Endothelial cell of umbilical vein (primary cell): ENCODE measurements at regions not wholly inside any gene's neighbourhood (a gene's known extent, or its start where the extent isn't known, plus 50 kb on each side); places are given as distances from the start of the nearest gene placed in this dataset.

Source experiments
- BruUV-seq: library from RNA; stranded (reverse); fragments of 400-500 nt; replicated peaks from 2 replicates; lab custom pipeline; 2021; lab: Mats Ljungman, UMichigan
- CTCF ChIA-PET: fragments of 300-600, 350-600 bp; sonication (Branson Sonifier 250); formaldehyde crosslinking; loops from one replicate; lab custom pipeline; 2021; ENCODE audit warnings: antibody characterized with exemption, inconsistent platforms; lab: Charles Lee
- POLR2A ChIA-PET: fragments of 300-600, 350-600 bp; sonication (Branson Sonifier 250); formaldehyde crosslinking; loops from one replicate; lab custom pipeline; 2021; ENCODE audit warnings: antibody characterized with exemption, inconsistent platforms; lab: Charles Lee
- DNase-seq: peaks from one replicate; pipeline ENCODE4 v3.0.0-alpha.2; 2011; ENCODE audit warnings: low read depth, low spot score
- FAIRE-seq: peaks from 2 replicates; lab custom pipeline; 2011; peaks lifted over from hg19 to GRCh38; lab: Jason Lieb, UNC
- H2AFZ ChIP-seq: 2 replicates; pipeline ENCODE4 v1.6.0; 2012; ENCODE audit warnings: low read depth, low read length, control low read depth, inconsistent platforms
- H3K27ac ChIP-seq: 2 replicates; pipeline ENCODE4 v1.5.1; 2011; ENCODE audit warnings: low read depth, mild to moderate bottlenecking, control low read depth, low read length, moderate library complexity; ENCODE audit not compliant: insufficient read depth
- H3K27me3 ChIP-seq, 2 experiments: 2 replicates each; pipeline versions ENCODE4 v1.6.0 to v1.6.1; 2011; ENCODE audit warnings: low read length in 2 of 2, mixed read lengths in 1 of 2; ENCODE audit not compliant: control insufficient read depth in 2 of 2, insufficient read depth in 2 of 2
- H3K36me3 ChIP-seq, 2 experiments: 2 replicates in 1 of 2; 3 replicates in 1 of 2; pipeline ENCODE4 v1.5.1; 2011; ENCODE audit warnings: low read length in 2 of 2, mild to moderate bottlenecking in 1 of 2, moderate library complexity in 1 of 2; ENCODE audit not compliant: control insufficient read depth in 2 of 2, insufficient read depth in 2 of 2; ENCODE audit errors: extremely low read depth in 1 of 2
- H3K4me1 ChIP-seq: 3 replicates; pipeline ENCODE4 v1.5.1; 2011; ENCODE audit warnings: mild to moderate bottlenecking, low read length; ENCODE audit not compliant: control insufficient read depth, insufficient read depth; ENCODE audit errors: extremely low read depth
- H3K4me2 ChIP-seq: 2 replicates; pipeline ENCODE4 v1.6.1; 2011; ENCODE audit warnings: low read length, control low read depth, mixed read lengths; ENCODE audit not compliant: insufficient read depth
- H3K4me3 ChIP-seq, 3 experiments: fragments of 200-600 bp in 1 of 3; sonication (generic), shearing (Covaris generic) in 1 of 3; replicated peaks in 1 of 3; 2 replicates each; pipeline ENCODE4 v1.5.1; 2011 to 2016; ENCODE audit warnings: control low read depth in 3 of 3, low read length in 3 of 3, mild to moderate bottlenecking in 2 of 3, inconsistent platforms in 1 of 3, low read depth in 1 of 3, moderate library complexity in 1 of 3; ENCODE audit not compliant: insufficient read depth in 1 of 3
- H3K79me2 ChIP-seq: 2 replicates; pipeline ENCODE4 v1.6.0; 2012; ENCODE audit warnings: low read length, inconsistent platforms; ENCODE audit not compliant: control insufficient read depth, insufficient read depth
- H3K9ac ChIP-seq: replicated peaks from 2 replicates; pipeline ENCODE3; 2011; ENCODE audit warnings: low read length, control low read depth; ENCODE audit not compliant: insufficient read depth; ENCODE audit errors: extremely low read depth
- H3K9me1 ChIP-seq: replicated peaks from 3 replicates; pipeline ENCODE4 v1.6.0; 2011; ENCODE audit warnings: mild to moderate bottlenecking, low read length; ENCODE audit not compliant: control insufficient read depth, insufficient read depth; ENCODE audit errors: extremely low read depth
- H3K9me3 ChIP-seq: replicated peaks from 2 replicates; pipeline ENCODE4 v1.5.1; 2012; ENCODE audit warnings: low read length, inconsistent platforms; ENCODE audit not compliant: control insufficient read depth, insufficient read depth
- H4K20me1 ChIP-seq: replicated peaks from 2 replicates; pipeline ENCODE3; 2011; ENCODE audit warnings: mild to moderate bottlenecking, low read length; ENCODE audit not compliant: control insufficient read depth, insufficient read depth; ENCODE audit errors: extremely low read depth
- EZH2 ChIP-seq: IDR thresholded peaks from 2 replicates; pipeline ENCODE4 v1.6.1; 2012; ENCODE audit warnings: borderline replicate concordance, low read depth, mild to moderate bottlenecking, moderate library complexity, low read length, inconsistent platforms; ENCODE audit not compliant: severe bottlenecking
- FOS ChIP-seq: IDR thresholded peaks from 2 replicates; pipeline ENCODE4 v1.6.1; 2011; ENCODE audit warnings: mild to moderate bottlenecking, low read length, moderate library complexity, borderline replicate concordance; ENCODE audit not compliant: insufficient read depth
- GATA2 ChIP-seq: IDR thresholded peaks from 2 replicates; pipeline ENCODE4 v1.7.0; 2011; ENCODE audit warnings: low read depth, mild to moderate bottlenecking, moderate library complexity, mixed read lengths, low read length; ENCODE audit not compliant: insufficient read length, insufficient read depth
- JUN ChIP-seq: IDR thresholded peaks from 2 replicates; pipeline ENCODE4 v1.6.1; 2011; ENCODE audit warnings: borderline replicate concordance, low read depth; ENCODE audit not compliant: insufficient read length, insufficient read depth
- MYC ChIP-seq: IDR thresholded peaks from one replicate; pipeline ENCODE4 v1.6.1; 2011; ENCODE audit warnings: mild to moderate bottlenecking, low read depth, low read length
- POLR2A ChIP-seq: IDR thresholded peaks from 2 replicates; pipeline ENCODE4 v1.6.1; 2012; ENCODE audit warnings: low read depth, mild to moderate bottlenecking, control low read depth, low read length
- POLR2AphosphoS5 ChIP-seq: IDR thresholded peaks from 2 replicates; pipeline ENCODE4 v1.6.1; 2012; ENCODE audit warnings: low read depth, mild to moderate bottlenecking, control low read depth, low read length, moderate library complexity; ENCODE audit not compliant: insufficient read depth
- dilution Hi-C: fragments of 300-500 bp; cut with MboI; formaldehyde crosslinking; loops from one replicate; pipeline ENCODE4 v1.15.0; 2019; ENCODE audit warnings: low sequenced_read_pairs; ENCODE audit not compliant: extremely low pct_ligation_motif_present
- intact Hi-C: fragments of 100-400 bp; cut with micrococcal nuclease; formaldehyde crosslinking; loops from one replicate; pipeline ENCODE4 v1.10.0; 2022
- TF ChIP-seq, protein P1 (sequence below): IDR thresholded peaks from 2 replicates; pipeline ENCODE4 v1.6.1; 2011; ENCODE audit not compliant: insufficient read depth, insufficient read length
- TF ChIP-seq, protein P2 (sequence below), 2 donors: IDR thresholded peaks; 1 replicate in 1 of 2; 2 replicates in 1 of 2; pipeline ENCODE4 v1.5.1; 2011; ENCODE audit warnings: low read length in 2 of 2, mild to moderate bottlenecking in 2 of 2, moderate library complexity in 2 of 2, control low read depth in 1 of 2, inconsistent platforms in 1 of 2, low read depth in 1 of 2; ENCODE audit not compliant: insufficient read depth in 1 of 2; ENCODE audit errors: extremely low read depth in 1 of 2

DNA sequence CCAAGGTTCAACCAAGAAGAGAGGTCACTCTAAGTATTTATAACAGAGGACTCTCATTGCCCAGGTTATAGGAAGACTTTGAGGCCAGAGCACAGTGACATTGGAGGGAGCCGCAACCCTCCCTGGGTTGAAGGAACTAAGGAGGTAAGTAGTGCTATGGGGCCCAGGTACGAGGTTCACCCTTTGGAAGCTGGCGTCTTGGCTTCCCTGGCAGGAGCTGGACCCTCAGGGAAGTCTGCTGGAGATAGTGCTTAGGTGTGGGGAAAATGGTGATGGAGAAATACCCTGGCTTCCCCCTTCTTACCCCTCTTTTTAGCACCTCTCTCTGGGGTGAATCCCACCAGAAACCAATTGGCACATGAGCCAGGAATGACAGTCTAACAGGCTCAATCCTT lies 317.9 kb upstream of the ZNF32 start:
- intact Hi-C loops (no loop called here), dilution Hi-C loops (no loop called here)
- DNase-seq: no peak
- Histone ChIP-seq H3K27ac (no peak overlapping the region), H3K4me3 (no peak overlapping the region), H3K4me1 (peaks cover 6% of the 10 kb centered on the region), H4K20me1 (no peaks in the 10 kb centered on the region), H3K36me3 (no peaks in the 10 kb centered on the region), H3K27me3 (no peaks in the 10 kb centered on the region), H3K9me1 (no peaks in the 10 kb centered on the region), H3K9me3 (no peaks in the 10 kb centered on the region), H3K9ac (no peak overlapping the region), H3K4me2 (no peak overlapping the region), H3K79me2 (no peaks in the 10 kb centered on the region), H2AFZ (no peak overlapping the region)
- FAIRE-seq: no peak
- ChIA-PET CTCF (no interaction called here), POLR2A (no interaction called here)
- no peak for TF ChIP-seq POLR2AphosphoS5
- TF ChIP-seq FOS: no peak
- TF ChIP-seq JUN: no peak
- TF ChIP-seq, protein P1, sequence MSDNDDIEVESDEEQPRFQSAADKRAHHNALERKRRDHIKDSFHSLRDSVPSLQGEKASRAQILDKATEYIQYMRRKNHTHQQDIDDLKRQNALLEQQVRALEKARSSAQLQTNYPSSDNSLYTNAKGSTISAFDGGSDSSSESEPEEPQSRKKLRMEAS: no peak
- TF ChIP-seq EZH2: no peak
- no peak for TF ChIP-seq GATA2
- no peak for TF ChIP-seq MYC
- TF ChIP-seq, protein P2, sequence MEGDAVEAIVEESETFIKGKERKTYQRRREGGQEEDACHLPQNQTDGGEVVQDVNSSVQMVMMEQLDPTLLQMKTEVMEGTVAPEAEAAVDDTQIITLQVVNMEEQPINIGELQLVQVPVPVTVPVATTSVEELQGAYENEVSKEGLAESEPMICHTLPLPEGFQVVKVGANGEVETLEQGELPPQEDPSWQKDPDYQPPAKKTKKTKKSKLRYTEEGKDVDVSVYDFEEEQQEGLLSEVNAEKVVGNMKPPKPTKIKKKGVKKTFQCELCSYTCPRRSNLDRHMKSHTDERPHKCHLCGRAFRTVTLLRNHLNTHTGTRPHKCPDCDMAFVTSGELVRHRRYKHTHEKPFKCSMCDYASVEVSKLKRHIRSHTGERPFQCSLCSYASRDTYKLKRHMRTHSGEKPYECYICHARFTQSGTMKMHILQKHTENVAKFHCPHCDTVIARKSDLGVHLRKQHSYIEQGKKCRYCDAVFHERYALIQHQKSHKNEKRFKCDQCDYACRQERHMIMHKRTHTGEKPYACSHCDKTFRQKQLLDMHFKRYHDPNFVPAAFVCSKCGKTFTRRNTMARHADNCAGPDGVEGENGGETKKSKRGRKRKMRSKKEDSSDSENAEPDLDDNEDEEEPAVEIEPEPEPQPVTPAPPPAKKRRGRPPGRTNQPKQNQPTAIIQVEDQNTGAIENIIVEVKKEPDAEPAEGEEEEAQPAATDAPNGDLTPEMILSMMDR (IDR thresholded peaks at IDR 0.05; ENCODE audit: extremely low read depth in 1 of 2, insufficient read depth in 1 of 2, low read depth in 1 of 2, low read length in 2 of 2): no peak
- no peak for TF ChIP-seq POLR2A
- BruUV-seq: no TSS peak
